Smooth muscle cell (in vitro differentiated cells): ENCODE measurements at regions not wholly inside any gene's neighbourhood (a gene's known extent, or its start where the extent isn't known, plus 50 kb on each side); places are given as distances from the start of the nearest gene placed in this dataset.

Experiments used
- DNase-seq: peaks from one replicate; lab custom pipeline; 2025; ENCODE audit not compliant: unreplicated experiment; lab: John Stamatoyannopoulos, UW
- H2AFZ ChIP-seq: fragments of 200-600 bp; sonication (generic); 2 replicates; pipeline ENCODE4 v1.6.0; 2016; ENCODE audit warnings: antibody characterized with exemption, low read depth, mild to moderate bottlenecking
- H3F3A ChIP-seq: fragments of 200-600 bp; sonication (generic); 2 replicates; pipeline ENCODE4 v1.6.0; 2017; ENCODE audit warnings: antibody characterized with exemption, low read depth
- H3K27ac ChIP-seq: fragments of 200-600 bp; sonication (generic); 2 replicates; pipeline ENCODE4 v1.5.1; 2016; ENCODE audit warnings: low read depth, mild to moderate bottlenecking
- H3K27me3 ChIP-seq: fragments of 200-600 bp; sonication (generic); 2 replicates; pipeline ENCODE4 v1.6.1; 2016; ENCODE audit warnings: low read depth, mild to moderate bottlenecking
- H3K36me3 ChIP-seq: fragments of 200-600 bp; sonication (generic); 2 replicates; pipeline ENCODE4 v1.5.1; 2016; ENCODE audit warnings: low read depth
- H3K4me1 ChIP-seq: fragments of 200-600 bp; sonication (generic); 2 replicates; pipeline ENCODE4 v1.5.1; 2016; ENCODE audit warnings: low read depth
- H3K4me2 ChIP-seq: fragments of 200-600 bp; sonication (generic); 2 replicates; pipeline ENCODE4 v1.6.0; 2016; ENCODE audit warnings: mild to moderate bottlenecking
- H3K4me3 ChIP-seq: fragments of 200-600 bp; sonication (generic); 2 replicates; pipeline ENCODE4 v1.5.1; 2016; ENCODE audit warnings: mild to moderate bottlenecking
- H3K79me2 ChIP-seq: fragments of 200-600 bp; sonication (generic); 2 replicates; pipeline ENCODE4 v1.6.0; 2016; ENCODE audit warnings: low read depth, mild to moderate bottlenecking
- H3K9ac ChIP-seq: fragments of 200-600 bp; sonication (generic); 2 replicates; pipeline ENCODE4 v1.6.0; 2016; ENCODE audit warnings: low read depth
- H3K9me3 ChIP-seq: fragments of 200-600 bp; sonication (generic); replicated peaks from 2 replicates; pipeline ENCODE4 v1.5.1; 2016; ENCODE audit warnings: low read depth
- H4K20me1 ChIP-seq: fragments of 200-600 bp; sonication (generic); 2 replicates; pipeline ENCODE4 v1.6.0; 2016; ENCODE audit warnings: low read depth
- CTCF ChIP-seq: fragments of 200-600 bp; sonication (generic); IDR thresholded peaks from 2 replicates; pipeline ENCODE4 v1.5.1; 2017; ENCODE audit warnings: borderline replicate concordance, mild to moderate bottlenecking, antibody characterized with exemption; ENCODE audit not compliant: insufficient read depth, poor library complexity, severe bottlenecking
- WGBS: methylation state at CpG from one replicate; pipeline ENCODE4 v1.1.7; 2016; ENCODE audit warnings: low lambda C conversion rate; 5-methylcytosine and 5-hydroxymethylcytosine counted together

- Histone ChIP-seq H3K9me3 (no peaks in the 10 kb centered on the region), H3K79me2 (no peaks in the 10 kb centered on the region), H3K36me3 (no peaks in the 10 kb centered on the region), H2AFZ (no peak overlapping the region), H3K4me1 (no peaks in the 10 kb centered on the region), H3F3A (no peaks in the 10 kb centered on the region), H3K9ac (no peak overlapping the region), H3K4me2 (no peak overlapping the region), H3K4me3 (no peak overlapping the region), H3K27ac (no peak overlapping the region), H3K27me3 (no peaks in the 10 kb centered on the region), H4K20me1 (no peaks in the 10 kb centered on the region)
- no peak for DNase-seq
- 59% methylated on average over 1 of the region's 1 CpG for WGBS
- no peak for TF ChIP-seq CTCF
These were observed 547.0 kb downstream of the STIM2 start for GRCh38 chr4:27407616-27408015.

GRCh38 chr4:27412613-27413012, 552.0 kb downstream of the STIM2 start:
- no peaks in the 10 kb centered on the region for H3K9me3 ChIP-seq
- 100% methylated on average over 1 of the region's 1 CpG for WGBS
- no peaks in the 10 kb centered on the region for H3K27me3 ChIP-seq
- no peak overlapping the region for H3K4me3 ChIP-seq
- no peaks in the 10 kb centered on the region for H3K79me2 ChIP-seq
- no peaks in the 10 kb centered on the region for H3F3A ChIP-seq
- H3K27ac ChIP-seq = no peak overlapping the region
- no peaks in the 10 kb centered on the region for H4K20me1 ChIP-seq
- no peak overlapping the region for H2AFZ ChIP-seq
- no peaks in the 10 kb centered on the region for H3K4me1 ChIP-seq
- TF ChIP-seq CTCF = no peak
- no peak for DNase-seq
- no peaks in the 10 kb centered on the region for H3K36me3 ChIP-seq
- H3K9ac ChIP-seq = no peak overlapping the region
- no peak overlapping the region for H3K4me2 ChIP-seq

GRCh38 chr4:27414887-27415731, 554.5 kb downstream of the STIM2 start:
- Histone ChIP-seq H3K9me3 (no peaks in the 10 kb centered on the region), H3K9ac (no peak overlapping the region), H3K27me3 (no peaks in the 10 kb centered on the region), H3K79me2 (no peaks in the 10 kb centered on the region), H3K4me3 (no peak overlapping the region), H3K27ac (no peak overlapping the region), H4K20me1 (no peaks in the 10 kb centered on the region), H3F3A (no peaks in the 10 kb centered on the region), H3K4me2 (no peak overlapping the region), H2AFZ (no peak overlapping the region), H3K4me1 (no peaks in the 10 kb centered on the region), H3K36me3 (no peaks in the 10 kb centered on the region)
- no peak for TF ChIP-seq CTCF
- no peak for DNase-seq
- WGBS = 83% methylated on average over 3 of the region's 3 CpGs

GRCh38 chr4:27428661-27429060, 568.0 kb downstream of the STIM2 start:
- no peaks in the 10 kb centered on the region for H4K20me1 ChIP-seq
- no peak for TF ChIP-seq CTCF
- H3K36me3 ChIP-seq = no peaks in the 10 kb centered on the region
- no peak overlapping the region for H3K4me2 ChIP-seq
- DNase-seq = no peak
- H3F3A ChIP-seq = no peaks in the 10 kb centered on the region
- no peaks in the 10 kb centered on the region for H3K9me3 ChIP-seq
- H3K9ac ChIP-seq = no peak overlapping the region
- no peak overlapping the region for H3K4me3 ChIP-seq
- H3K4me1 ChIP-seq = no peaks in the 10 kb centered on the region
- WGBS = 82% methylated on average over 1 of the region's 1 CpG
- H3K79me2 ChIP-seq = no peaks in the 10 kb centered on the region
- H2AFZ ChIP-seq = no peak overlapping the region
- H3K27me3 ChIP-seq = no peaks in the 10 kb centered on the region
- H3K27ac ChIP-seq = no peak overlapping the region
